CD4-positive, alpha-beta T cell treated with Interleukin-2 at 100 ng/mL for 4 hours (primary cell): ENCODE measurements at regions not wholly inside any gene's neighbourhood (a gene's known extent, or its start where the extent isn't known, plus 50 kb on each side); places are given as distances from the start of the nearest gene placed in this dataset.

Experiments used
- DNase-seq: peaks from one replicate; pipeline ENCODE4 v3.0.0-alpha.2; 2020; ENCODE audit warnings: low spot score

DNA sequence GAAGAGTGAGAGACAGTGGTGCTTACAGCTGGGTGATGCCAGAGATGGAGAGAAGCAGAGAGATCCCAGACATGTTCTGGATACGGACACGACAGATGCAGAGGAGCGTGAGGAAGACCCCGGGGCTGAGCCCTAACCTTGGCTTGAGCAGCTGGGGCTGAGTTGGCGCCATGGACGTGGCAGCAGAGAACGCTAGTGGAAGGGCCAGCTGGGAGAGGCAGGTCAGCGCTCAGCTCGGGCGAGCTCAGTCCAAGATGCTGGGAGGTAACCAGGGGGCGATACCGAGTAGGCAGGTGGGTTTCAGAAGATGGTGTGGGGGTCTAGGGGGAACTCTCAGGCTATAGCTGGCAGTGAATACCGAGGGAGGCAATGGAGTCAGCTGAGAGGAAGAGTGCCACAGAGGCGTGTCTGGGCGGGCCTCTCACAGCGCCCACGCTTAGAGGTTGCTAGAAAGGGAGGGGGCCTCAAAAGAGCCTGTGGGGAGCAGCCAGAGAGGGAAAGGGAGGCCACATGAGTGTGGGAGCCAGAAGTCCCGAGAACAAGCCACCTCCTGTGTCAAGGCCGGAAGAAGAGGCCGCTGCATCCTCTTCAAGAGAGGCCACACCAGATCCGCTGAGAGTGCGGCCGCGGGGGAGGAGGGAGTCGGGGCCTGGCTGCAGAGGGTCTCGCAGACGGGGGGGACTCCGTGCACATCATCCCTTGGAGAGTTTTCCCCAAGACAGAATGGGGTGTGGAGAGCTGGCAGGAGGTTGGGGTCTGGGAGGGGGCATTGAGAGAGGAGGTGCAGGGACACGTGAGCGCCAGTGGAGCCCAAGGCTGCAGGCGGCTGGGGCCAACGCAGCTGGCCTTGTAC is 57.0 kb upstream of the DIO3 start:
- no peak for DNase-seq

DNA sequence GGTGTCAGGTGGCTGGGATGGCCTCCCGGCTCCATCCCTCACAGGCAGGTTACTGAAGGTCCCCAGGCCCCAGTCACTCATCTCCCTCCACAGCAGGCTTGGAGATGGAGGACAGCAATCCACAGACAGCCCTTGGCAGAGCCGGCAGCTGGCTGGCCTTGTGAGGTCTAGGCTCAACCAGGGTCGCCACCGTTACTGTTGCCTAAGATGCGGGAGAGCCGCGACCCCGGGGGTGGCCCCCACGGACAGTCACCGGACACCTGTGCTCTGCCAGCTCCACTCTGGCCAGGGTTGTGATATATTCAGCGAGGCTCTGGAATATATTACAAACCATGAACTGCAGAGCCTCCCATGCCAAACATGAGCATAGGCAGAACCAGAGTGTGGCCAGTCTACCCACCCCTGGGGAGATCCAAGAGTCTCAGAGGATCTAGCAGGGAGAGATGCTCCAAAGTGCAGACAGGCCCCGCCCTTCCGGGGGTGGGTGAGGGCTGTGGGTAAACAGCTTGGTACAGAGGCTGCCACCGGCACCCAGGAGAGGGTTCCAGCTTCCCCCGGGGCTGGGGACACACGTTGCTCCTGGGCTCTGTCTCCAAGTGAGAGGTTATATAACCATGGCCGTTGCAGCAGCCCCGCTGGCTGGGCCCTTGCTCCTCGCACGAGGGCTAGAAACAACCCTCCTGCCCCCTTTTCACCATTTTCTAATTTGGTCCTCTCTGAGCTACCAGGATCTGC is 55.9 kb upstream of the DIO3 start:
- no peak for DNase-seq

DNA sequence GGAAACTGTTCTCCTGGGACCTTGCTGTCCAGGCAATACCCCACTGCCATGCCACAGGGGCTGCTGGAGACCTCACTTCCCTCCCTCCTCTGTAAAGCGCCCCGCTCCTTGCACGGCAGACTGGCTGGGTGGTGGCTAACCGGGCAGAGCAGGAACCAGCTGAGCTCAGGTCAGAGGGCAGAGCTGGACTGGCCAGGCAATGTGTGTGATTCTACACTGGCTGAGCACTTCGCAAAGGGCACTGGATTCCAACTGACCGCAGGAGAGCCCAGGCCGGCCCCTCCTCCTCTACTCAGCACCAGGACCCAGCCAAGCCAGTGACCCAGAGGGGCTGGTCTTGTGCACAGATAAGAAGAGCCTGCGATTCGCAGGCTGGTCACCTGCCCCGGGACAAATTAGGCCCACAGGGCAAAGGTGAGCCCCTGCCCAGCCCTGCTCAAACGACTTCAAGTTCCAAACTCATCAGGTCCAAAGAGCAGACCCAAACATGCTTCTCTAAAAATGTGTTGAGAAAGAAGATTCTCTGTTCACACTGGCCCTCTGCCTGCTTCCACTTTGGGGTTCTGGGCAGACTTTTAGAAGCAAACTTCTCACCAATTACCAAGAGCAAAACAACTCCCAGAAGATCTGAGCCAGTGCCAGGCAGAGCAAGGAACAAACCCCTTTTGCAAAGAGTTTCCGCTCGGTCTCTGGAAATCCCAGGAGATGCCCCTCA is 54.9 kb upstream of the DIO3 start:
- DNase-seq, result no peak

DNA sequence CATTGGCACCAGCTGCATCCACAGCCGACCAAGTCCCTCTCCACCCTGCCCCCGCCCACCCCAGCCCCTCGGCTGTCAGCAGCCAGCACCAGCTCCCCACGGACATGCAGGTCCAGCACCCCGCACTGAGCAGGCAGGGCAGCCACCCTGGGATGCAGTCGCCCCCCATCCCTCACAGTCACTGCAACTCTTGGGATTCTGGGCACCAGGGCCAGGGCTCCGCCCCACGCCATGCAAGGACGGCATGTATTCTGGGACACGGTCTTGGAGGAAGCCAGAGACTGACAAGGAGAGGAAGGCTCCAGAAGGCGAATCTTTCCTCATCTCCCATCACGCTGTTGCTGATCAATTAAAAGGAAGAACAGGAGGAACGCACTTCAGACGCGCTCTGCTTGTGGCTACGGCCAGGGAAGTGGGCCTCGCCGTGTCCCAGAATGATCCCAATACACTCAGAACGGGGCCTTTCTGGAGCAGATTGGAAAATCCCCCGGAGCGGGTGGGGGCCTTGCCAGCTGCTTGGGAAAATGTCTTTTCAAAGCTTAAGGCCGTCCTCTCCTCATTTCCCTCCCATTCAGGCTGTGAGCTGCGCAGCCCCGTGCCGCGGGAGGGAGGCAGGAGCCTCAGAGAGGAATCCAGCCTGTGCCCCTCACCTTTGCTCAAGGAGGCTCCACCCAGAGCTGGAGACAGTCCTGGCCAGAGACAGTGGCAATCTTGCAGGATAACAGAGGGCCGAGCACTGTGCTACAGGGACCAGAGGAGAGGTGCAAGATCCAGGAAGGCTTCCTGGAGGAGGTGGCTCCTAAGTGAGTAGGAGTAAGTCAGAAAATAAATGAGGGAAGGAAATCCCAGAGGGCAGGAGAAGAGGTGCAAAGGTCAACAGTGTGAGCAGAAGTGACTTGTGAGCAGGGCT is 54.1 kb upstream of the DIO3 start:
- DNase-seq, result no peak

DNA sequence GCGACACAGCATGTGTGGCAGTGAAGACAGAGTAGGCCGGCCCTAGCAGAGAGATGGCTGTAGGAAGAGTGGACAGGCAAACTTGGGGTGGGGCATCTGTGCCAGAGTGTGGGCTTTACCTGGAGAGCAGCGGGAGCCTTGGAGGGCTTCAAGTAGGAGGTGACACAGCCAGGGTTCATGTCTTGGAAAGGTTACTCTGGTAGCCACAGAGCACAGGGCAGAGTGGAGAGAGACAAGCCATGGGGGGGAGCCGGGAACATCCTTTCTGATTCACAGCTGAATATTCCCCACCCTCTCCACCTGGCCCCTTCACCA is 53.5 kb upstream of the DIO3 start:
- no peak for DNase-seq

DNA sequence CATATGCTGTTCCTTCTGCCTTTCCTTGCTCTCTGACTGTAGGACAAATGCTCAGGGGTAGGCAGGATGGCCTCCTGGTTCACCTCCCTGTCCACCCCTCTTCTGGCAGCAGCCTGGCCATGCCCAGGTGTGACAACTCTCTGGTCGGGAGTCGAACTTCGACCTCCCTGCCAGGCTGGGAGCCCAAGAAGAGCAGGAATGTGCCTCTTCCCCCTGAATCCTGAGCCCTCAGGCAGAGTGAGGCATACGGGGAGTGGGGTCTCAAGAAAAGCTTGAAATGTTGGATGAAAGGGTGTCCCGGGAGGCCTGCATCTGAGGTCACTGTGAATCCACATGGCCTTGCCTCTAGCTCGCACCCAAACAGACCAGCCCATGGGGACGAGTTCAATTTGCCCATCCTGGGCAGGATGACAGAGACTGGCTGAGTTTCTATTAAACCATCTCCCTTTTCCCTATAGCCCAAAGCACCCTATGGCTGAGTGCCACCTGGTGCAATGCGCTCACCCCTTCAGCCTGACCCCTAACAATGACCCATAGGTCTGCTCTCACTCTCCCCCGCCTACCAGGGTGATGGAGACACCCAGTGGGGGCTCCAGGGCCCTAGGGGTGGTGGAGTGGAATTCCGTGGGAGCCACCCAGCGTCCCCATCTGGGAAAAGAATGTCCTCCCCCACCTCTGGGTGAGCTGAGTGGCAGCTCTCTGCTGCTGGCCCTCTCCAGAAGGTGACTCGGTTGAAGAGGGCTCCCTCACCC is 52.9 kb upstream of the DIO3 start:
- no peak for DNase-seq

DNA sequence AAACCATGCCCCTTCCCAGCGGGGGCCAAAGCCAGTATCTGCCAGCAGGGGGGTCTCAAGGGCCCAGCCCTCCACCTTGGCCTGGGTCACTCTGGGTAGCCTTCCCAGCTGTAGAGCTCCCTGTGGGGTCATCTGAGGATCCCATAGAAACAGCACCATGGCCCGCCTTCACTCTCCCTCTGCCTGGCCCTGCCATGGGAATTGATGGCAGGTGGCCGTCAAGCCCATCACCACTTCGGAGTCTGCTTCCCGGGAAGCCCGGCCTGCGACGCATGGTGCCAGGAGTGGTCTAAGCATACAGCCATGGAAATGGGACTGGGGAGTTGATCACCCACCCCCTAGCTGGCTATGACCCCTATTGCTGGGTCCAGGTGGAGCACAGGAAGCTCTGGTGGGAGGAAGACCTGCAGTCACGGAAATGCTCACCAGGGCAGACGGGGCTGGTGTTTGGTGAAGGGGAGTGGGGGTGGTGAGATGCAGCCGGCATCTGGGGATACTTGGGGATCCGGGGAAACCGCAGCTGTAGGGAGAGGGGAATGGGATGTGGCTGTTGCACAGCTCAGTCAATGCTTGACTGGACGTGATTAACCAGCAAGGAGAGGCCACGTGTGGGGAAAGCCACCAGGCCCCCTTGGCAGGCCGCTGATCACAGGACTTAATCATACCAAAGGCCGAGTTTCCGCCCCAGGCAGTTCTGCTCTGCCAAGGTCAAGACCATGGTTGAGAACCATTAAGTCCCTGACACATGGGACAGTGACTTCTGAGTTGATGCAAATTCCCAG is 52.2 kb upstream of the DIO3 start:
- DNase-seq, result no peak

DNA sequence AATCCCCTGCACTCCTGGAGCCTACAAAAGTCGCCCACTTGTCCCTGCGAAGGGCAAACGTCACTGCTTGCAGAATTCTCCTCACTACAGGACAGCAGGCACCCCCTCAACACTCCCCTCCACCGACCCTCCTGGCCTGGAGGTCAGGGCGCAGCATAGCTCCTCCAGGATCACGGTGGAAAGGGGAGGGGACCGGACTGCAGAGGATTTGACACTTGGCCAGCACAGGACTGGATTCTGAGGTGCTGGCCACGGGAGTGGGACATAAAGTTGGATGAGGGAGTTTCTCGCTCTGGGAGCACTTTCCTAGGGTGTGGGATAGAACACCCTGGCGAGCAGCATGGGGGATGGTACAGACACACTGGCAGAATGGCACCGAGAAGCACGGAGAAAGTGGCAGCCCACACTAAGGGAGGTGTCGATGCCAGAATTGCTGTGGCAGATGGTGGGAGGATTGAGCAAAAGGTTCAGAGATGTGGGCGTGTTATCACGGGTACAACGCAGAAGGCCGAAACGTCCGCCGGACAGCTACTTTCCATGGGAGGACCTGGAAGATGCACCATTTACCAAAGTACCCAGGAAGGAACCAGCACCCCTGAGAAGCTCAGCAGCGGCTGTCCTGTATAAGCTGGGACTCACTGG is 51.4 kb upstream of the DIO3 start:
- no peak for DNase-seq

DNA sequence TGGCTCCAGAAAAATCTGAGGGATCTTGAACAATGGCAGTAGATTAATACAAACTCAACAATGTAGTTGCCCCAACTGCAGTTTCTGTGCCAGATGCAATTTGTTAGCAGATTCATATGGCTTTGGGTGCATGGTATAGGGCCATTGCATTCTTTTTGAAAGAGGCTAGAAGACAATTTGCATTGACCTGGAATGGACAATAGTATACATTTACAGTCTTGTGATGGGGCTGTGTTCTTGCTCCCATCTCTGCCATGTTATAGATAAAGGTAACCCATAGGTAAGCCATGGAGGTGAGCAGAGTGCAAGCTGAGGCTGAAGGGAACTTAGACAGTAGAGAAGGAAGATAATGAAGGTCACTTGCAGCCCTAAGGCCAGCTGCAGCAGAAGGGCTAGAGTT is 50.1 kb upstream of the DIO3 start:
- DNase-seq, result no peak
